CD14-positive monocyte (primary cell): ENCODE measurements at regions not wholly inside any gene's neighbourhood (a gene's known extent, or its start where the extent isn't known, plus 50 kb on each side); places are given as distances from the start of the nearest gene placed in this dataset.

Experiments
- DNase-seq, 3 donors: peaks; one replicate each; pipeline ENCODE4 v3.0.0-alpha.2; 2011 to 2022
- H2AFZ ChIP-seq: 2 replicates; pipeline ENCODE4 v1.6.0; 2012; ENCODE audit warnings: mild to moderate bottlenecking, low read depth, low read length, inconsistent platforms; ENCODE audit not compliant: insufficient read depth, poor library complexity, severe bottlenecking
- H3K27ac ChIP-seq, 2 donors: 1 replicate in 1 of 2; 2 replicates in 1 of 2; pipeline ENCODE4 v1.5.1; 2012 to 2013; ENCODE audit warnings: low read length in 2 of 2, control low read depth in 1 of 2, inconsistent platforms in 1 of 2, low read depth in 1 of 2, mild to moderate bottlenecking in 1 of 2
- H3K27me3 ChIP-seq, 2 donors: one replicate each; pipeline versions ENCODE4 v1.6.0 to v1.6.1; 2011 to 2013; ENCODE audit warnings: low read length in 2 of 2; ENCODE audit not compliant: control insufficient read depth in 2 of 2, insufficient read depth in 2 of 2
- H3K36me3 ChIP-seq, 2 donors: replicated peaks in 1 of 2; 1 replicate in 1 of 2; 2 replicates in 1 of 2; pipeline versions ENCODE4 v1.5.1 to v1.6.1; 2012 to 2013; ENCODE audit warnings: low read length in 2 of 2, control low read depth in 1 of 2, inconsistent platforms in 1 of 2, mild to moderate bottlenecking in 1 of 2; ENCODE audit not compliant: insufficient read depth in 2 of 2, control insufficient read depth in 1 of 2
- H3K4me1 ChIP-seq, 2 donors: 1 replicate in 1 of 2; 2 replicates in 1 of 2; pipeline versions ENCODE4 v1.5.1 to v1.6.1; 2012 to 2013; ENCODE audit warnings: low read length in 2 of 2, control low read depth in 1 of 2, inconsistent platforms in 1 of 2, mild to moderate bottlenecking in 1 of 2, moderate library complexity in 1 of 2; ENCODE audit not compliant: insufficient read depth in 2 of 2, control insufficient read depth in 1 of 2
- H3K4me2 ChIP-seq: replicated peaks from 2 replicates; pipeline ENCODE3; 2012; ENCODE audit warnings: low read length, moderate library complexity, mild to moderate bottlenecking; ENCODE audit not compliant: poor library complexity, severe bottlenecking; ENCODE audit errors: extremely low read depth
- H3K4me3 ChIP-seq, 3 experiments: fragments of 200-600 bp in 1 of 3; sonication (generic) in 1 of 3; replicated peaks in 1 of 3; 1 replicate in 2 of 3; 2 replicates in 1 of 3; pipeline ENCODE4 v1.5.1; 2011 to 2013; ENCODE audit warnings: low read length in 3 of 3, mild to moderate bottlenecking in 3 of 3, control low read depth in 2 of 3, low read depth in 2 of 3, inconsistent platforms in 1 of 3, moderate library complexity in 1 of 3
- H3K79me2 ChIP-seq: 2 replicates; pipeline ENCODE4 v1.6.0; 2012; ENCODE audit warnings: mild to moderate bottlenecking, control low read depth, inconsistent platforms, low read length, moderate library complexity; ENCODE audit not compliant: insufficient read depth
- H3K9ac ChIP-seq: 2 replicates; pipeline ENCODE4 v1.6.0; 2017; ENCODE audit warnings: low read length, mild to moderate bottlenecking; ENCODE audit not compliant: insufficient read depth, poor library complexity, severe bottlenecking
- H3K9me3 ChIP-seq, 2 donors: replicated peaks in 1 of 2; 1 replicate in 1 of 2; 2 replicates in 1 of 2; pipeline versions ENCODE4 v1.5.1 to v1.6.1; 2012 to 2013; ENCODE audit warnings: low read length in 2 of 2, control low read depth in 1 of 2; ENCODE audit not compliant: control insufficient read depth in 1 of 2, insufficient read depth in 1 of 2
- H4K20me1 ChIP-seq: 2 replicates; pipeline ENCODE4 v1.6.0; 2012; ENCODE audit warnings: mild to moderate bottlenecking, low read length, control low read depth, moderate library complexity; ENCODE audit not compliant: insufficient read depth
- H3K27ac Mint-ChIP-seq, 7 donors: one replicate each; pipeline ENCODE4 v1.8.0; 2020; ENCODE audit warnings: mild to moderate bottlenecking in 7 of 7, mixed read lengths in 7 of 7, moderate library complexity in 6 of 7, inconsistent platforms in 2 of 7
- H3K27me3 Mint-ChIP-seq, 3 donors: one replicate each; pipeline ENCODE4 v1.8.0; 2021 to 2022; ENCODE audit warnings: low read depth in 3 of 3, mild to moderate bottlenecking in 3 of 3, mixed read lengths in 3 of 3, moderate library complexity in 3 of 3, inconsistent platforms in 1 of 3
- H3K36me3 Mint-ChIP-seq, 2 donors: one replicate each; pipeline ENCODE4 v1.8.0; 2020; ENCODE audit warnings: mixed read lengths in 2 of 2, inconsistent platforms in 1 of 2, mild to moderate bottlenecking in 1 of 2
- H3K4me1 Mint-ChIP-seq: one replicate; pipeline ENCODE4 v1.8.0; 2020; ENCODE audit warnings: mild to moderate bottlenecking, mixed read lengths
- H3K4me3 Mint-ChIP-seq, 2 donors: one replicate each; pipeline ENCODE4 v1.8.0; 2020; ENCODE audit warnings: mild to moderate bottlenecking in 2 of 2, mixed read lengths in 2 of 2, moderate library complexity in 1 of 2
- H3K9me3 Mint-ChIP-seq, 7 donors: one replicate each; pipeline ENCODE4 v1.8.0; 2020 to 2022; ENCODE audit warnings: mixed read lengths in 7 of 7, mild to moderate bottlenecking in 6 of 7, moderate library complexity in 6 of 7, inconsistent platforms in 2 of 7
- CTCF ChIP-seq: fragments of 200-600 bp; IDR thresholded peaks from one replicate; pipeline ENCODE4 v1.8.0; 2022; ENCODE audit warnings: antibody characterized with exemption, mild to moderate bottlenecking
- whole genome bisulfite sequencing: methylation state at CpG from one replicate; pipeline ENCODE4 v1.1.5; 2013; ENCODE audit warnings: missing lambda C conversion rate; ENCODE audit not compliant: insufficient coverage; 5-methylcytosine and 5-hydroxymethylcytosine counted together
- intact Hi-C, 2 donors: fragments of 100-400 bp; cut with micrococcal nuclease; formaldehyde crosslinking; loops; one replicate each; pipeline versions ENCODE4 v1.15.0 to v1.15.1; 2023

GRCh38 chr21:20527731-20528460 lies 470.3 kb upstream of the NCAM2 start:
- Histone ChIP-seq H2AFZ (no peak overlapping the region), H3K27ac (no peak overlapping the region), H3K27me3 (no peaks in the 10 kb centered on the region), H3K4me3 (no peak overlapping the region), H3K79me2 (no peaks in the 10 kb centered on the region), H3K4me1 (no peaks in the 10 kb centered on the region), H3K9me3 (peaks cover 3 to 5% of the 10 kb centered on the region in 2 donors), H4K20me1 (no peaks in the 10 kb centered on the region), H3K36me3 (no peaks in the 10 kb centered on the region), H3K9ac (no peak overlapping the region), H3K4me2 (no peak overlapping the region)
- H3K9me3 Mint-ChIP-seq = peaks cover 0 to 5% (median 2%) of the 10 kb centered on the region in 7 donors
- H3K4me1 Mint-ChIP-seq = no peaks in the 10 kb centered on the region
- no peak overlapping the region for H3K4me3 Mint-ChIP-seq
- no peak for TF ChIP-seq CTCF
- intact Hi-C loops = no loop called here
- no peak for DNase-seq
- H3K27ac Mint-ChIP-seq = no peak overlapping the region
- H3K27me3 Mint-ChIP-seq = no peaks in the 10 kb centered on the region
- no peaks in the 10 kb centered on the region for H3K36me3 Mint-ChIP-seq
- 100% methylated on average over 1 of the region's 5 CpGs for WGBS

- no peak for TF ChIP-seq CTCF
- H3K36me3 Mint-ChIP-seq = no peaks in the 10 kb centered on the region
These were observed 461.1 kb upstream of the NCAM2 start for GRCh38 chr21:20537130-20537529.

More at GRCh38 chr21:20537130-20537529, 461.1 kb upstream of the NCAM2 start:
- Histone ChIP-seq H2AFZ (no peak overlapping the region), H3K27ac (no peak overlapping the region), H3K4me2 (no peak overlapping the region), H4K20me1 (no peaks in the 10 kb centered on the region), H3K9me3 (peaks cover 9 to 13% of the 10 kb centered on the region in 2 donors), H3K27me3 (no peaks in the 10 kb centered on the region), H3K36me3 (no peaks in the 10 kb centered on the region), H3K4me1 (no peaks in the 10 kb centered on the region), H3K9ac (no peak overlapping the region), H3K4me3 (no peak overlapping the region), H3K79me2 (no peaks in the 10 kb centered on the region)
- Mint-ChIP-seq H3K9me3 (peaks cover 2 to 10% (median 7%) of the 10 kb centered on the region in 7 donors), H3K4me3 (no peak overlapping the region), H3K4me1 (peaks cover 2% of the 10 kb centered on the region), H3K27me3 (peaks cover 0 to 2% (median 0%) of the 10 kb centered on the region in 3 donors), H3K27ac (no peak overlapping the region)
- intact Hi-C loops = no loop called here
- no peak for DNase-seq
- WGBS = no CpG with 5 or more reads among the region's 1 CpG
